ENCODE measurements at regions not wholly inside any gene's neighbourhood (a gene's known extent, or its start where the extent isn't known, plus 50 kb on each side); places are given as distances from the start of the nearest gene placed in this dataset.
"Not testable (repeated sequence)": the region's sequence is repeated elsewhere in the genome, so short reads cannot be mapped to it uniquely, and the experiment has no call there.

DNA sequence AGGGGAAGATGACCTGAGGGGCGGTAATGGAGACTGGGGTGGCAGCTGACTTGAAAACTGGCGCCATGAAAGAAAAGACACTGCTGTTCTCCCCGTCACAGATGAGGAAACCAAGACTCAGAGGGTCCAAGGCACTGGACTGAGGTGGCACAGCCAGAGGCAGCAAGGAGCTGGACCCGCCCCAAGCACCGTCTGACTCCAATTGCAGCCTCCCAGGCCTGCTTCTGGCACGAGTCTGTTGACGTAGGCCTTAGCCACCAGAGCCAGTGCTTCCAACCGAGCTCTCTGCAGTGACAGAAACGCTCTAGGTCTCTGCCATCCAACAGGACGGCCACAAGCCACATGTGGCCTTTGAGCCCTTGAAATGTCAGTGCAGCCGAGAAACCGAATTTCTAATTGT, 193.2 kb downstream of the OLFM1 start:
- Mint-ChIP-seq H3K27ac (no peak overlapping the region), H3K4me3 (no peak overlapping the region), H3K27me3 (no peaks in the 10 kb centered on the region)

GRCh38 chr9:135281151-135281550, 193.7 kb downstream of the OLFM1 start:
- no peak for ATAC-seq
- H3K4me1 Mint-ChIP-seq = no peaks in the 10 kb centered on the region
- no peaks in the 10 kb centered on the region for H3K27me3 Mint-ChIP-seq
- no peaks in the 10 kb centered on the region for H3K36me3 Mint-ChIP-seq
- H3K4me3 Mint-ChIP-seq = no peak overlapping the region
- CTCF ChIA-PET = no interaction called here
- H3K9me3 Mint-ChIP-seq (ENCODE audit: low read depth) = peaks cover 2% of the 10 kb centered on the region
- DNase-seq = no peak
- no peak overlapping the region for H3K27ac Mint-ChIP-seq

More for the DNA sequence above, 193.2 kb downstream of the OLFM1 start:
- ATAC-seq = no peak
- CTCF ChIA-PET = no interaction called here
- H3K4me1 Mint-ChIP-seq = no peaks in the 10 kb centered on the region
- no peak for DNase-seq
- H3K36me3 Mint-ChIP-seq = no peaks in the 10 kb centered on the region
- H3K9me3 Mint-ChIP-seq (ENCODE audit: low read depth) = no peaks in the 10 kb centered on the region

DNA sequence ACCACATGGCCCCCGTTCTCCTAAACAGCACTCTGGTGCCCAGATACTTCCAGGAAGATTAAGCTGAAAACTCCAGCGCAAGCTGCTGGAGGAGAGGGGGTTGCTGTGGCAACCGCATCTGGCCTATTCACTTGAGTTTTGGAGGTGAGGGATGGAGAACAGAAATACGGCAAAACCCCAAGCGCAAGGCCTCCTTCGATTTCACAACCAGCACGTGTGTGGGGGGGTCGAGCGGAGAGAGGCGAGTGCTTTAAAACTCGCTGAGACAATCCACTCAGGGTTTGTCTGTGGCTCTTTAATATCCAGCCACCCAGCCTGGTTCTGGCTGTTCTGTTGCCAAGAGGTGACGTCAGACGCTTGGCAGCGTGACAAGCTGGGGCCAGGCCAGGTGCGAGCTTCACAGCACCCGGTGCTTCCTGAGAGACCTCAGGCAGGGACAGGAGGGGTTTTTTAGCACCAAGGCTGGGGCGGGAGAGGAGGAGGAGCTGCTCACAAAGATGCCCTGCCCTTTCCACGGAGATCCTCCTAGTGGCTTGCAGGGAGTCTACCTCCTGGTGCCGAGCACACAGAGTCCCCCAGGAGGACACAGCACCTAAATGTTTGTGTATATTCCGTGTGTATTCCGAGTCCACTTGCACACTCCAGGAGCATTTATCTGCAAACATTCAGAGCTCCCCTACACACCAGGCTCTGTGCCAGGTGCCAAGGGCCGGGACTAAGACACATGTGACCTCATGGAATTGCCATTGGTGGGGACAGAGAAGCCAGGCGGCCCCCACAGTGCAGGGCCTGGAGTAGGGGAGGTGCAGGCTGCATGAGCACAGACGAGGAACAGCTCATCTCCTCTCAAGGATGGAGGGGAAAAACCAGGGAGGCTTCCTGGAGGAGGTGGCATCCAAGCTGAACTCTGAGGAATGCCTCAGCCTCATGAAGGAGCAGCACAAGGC, 194.6 kb downstream of the OLFM1 start:
- Mint-ChIP-seq H3K27me3 (no peaks in the 10 kb centered on the region), H3K36me3 (no peaks in the 10 kb centered on the region), H3K4me3 (no peak overlapping the region), H3K9me3 (ENCODE audit: low read depth) (peaks cover 6% of the 10 kb centered on the region), H3K27ac (no peak overlapping the region), H3K4me1 (no peaks in the 10 kb centered on the region)
- CTCF ChIA-PET = no interaction called here
- no peak for DNase-seq
- no peak for ATAC-seq

- ATAC-seq (no peak), DNase-seq (no peak)
- Mint-ChIP-seq H3K27me3 (no peaks in the 10 kb centered on the region), H3K9me3 (ENCODE audit: low read depth) (peaks cover 10% of the 10 kb centered on the region), H3K27ac (no peak overlapping the region), H3K4me3 (no peak overlapping the region), H3K36me3 (peaks cover 3% of the 10 kb centered on the region), H3K4me1 (no peaks in the 10 kb centered on the region)
- CTCF ChIA-PET = no interaction called here
These were observed 195.3 kb downstream of the OLFM1 start for GRCh38 chr9:135282808-135283207.

DNA sequence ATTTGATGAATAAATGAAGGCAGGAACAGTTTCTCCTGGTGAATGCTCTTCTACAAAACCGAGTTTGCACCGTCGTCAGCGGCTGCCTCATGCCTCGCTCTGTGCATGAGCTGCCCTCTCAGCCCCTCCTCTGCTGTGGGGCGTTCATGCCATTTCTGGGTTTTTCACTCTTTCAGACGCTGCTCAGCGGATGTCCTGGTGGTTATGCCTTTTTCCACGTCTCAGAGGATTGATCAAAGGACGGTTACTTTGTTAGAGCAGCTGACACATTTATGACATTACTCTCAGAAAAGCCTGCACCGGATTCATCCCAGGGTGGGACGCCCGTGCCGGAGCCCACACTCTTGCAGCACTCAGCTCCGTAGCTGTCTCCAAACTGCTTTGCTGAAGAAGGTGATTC, 195.9 kb upstream of the PPP1R26 start:
- ATAC-seq (no peak), DNase-seq (no peak)
- no peak overlapping the region for H3K4me3 Mint-ChIP-seq
- H3K27ac Mint-ChIP-seq = no peak overlapping the region
- H3K36me3 Mint-ChIP-seq = peaks cover 3% of the 10 kb centered on the region
- no peaks in the 10 kb centered on the region for H3K4me1 Mint-ChIP-seq
- CTCF ChIA-PET = no interaction called here
- H3K9me3 Mint-ChIP-seq (ENCODE audit: low read depth) = peaks cover 10% of the 10 kb centered on the region
- H3K27me3 Mint-ChIP-seq = no peaks in the 10 kb centered on the region

GRCh38 chr9:135284386-135285134, 195.0 kb upstream of the PPP1R26 start:
- no peaks in the 10 kb centered on the region for H3K27me3 Mint-ChIP-seq
- no peak overlapping the region for H3K4me3 Mint-ChIP-seq
- H3K27ac Mint-ChIP-seq = no peak overlapping the region
- peaks cover 3% of the 10 kb centered on the region for H3K36me3 Mint-ChIP-seq
- CTCF ChIA-PET = no interaction called here
- peaks cover 10% of the 10 kb centered on the region for H3K9me3 Mint-ChIP-seq (ENCODE audit: low read depth)
- ATAC-seq (no peak), DNase-seq (no peak)
- H3K4me1 Mint-ChIP-seq = no peaks in the 10 kb centered on the region

DNA sequence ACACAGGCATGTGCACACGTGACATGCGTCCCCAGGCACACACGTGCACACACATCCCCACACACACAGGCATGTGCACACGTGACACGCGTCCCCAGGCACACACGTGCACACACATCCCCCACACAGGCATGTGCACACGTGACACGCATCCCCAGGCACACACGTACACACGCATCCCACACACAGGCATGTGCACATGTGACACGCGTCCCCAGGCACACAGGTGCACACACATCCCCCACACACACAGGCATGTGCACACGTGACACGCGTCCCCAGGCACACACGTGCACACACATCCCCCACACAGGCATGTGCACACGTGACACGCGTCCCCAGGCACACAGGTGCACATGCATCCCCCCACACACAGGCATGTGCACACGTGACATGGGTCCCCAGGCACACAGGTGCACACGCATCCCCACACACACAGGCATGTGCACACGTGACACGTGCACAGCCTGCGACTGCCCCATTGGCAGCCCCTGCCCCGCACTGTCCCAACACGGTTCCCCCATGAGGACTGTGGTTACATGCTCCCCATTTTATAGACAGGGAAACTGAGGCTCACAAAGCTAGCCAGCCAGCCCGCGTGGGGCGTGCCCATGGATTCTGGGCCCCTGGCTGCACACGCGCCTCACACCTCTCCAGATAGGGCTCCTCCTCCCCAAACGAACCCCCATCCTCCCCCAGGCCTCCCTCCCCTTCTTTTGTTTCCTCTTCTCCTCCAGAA, 193.2 kb upstream of the PPP1R26 start:
- DNase-seq, CTCF ChIA-PET, H3K27ac Mint-ChIP-seq, ATAC-seq, H3K4me1 Mint-ChIP-seq, H3K36me3 Mint-ChIP-seq, H3K27me3 Mint-ChIP-seq, H3K4me3 Mint-ChIP-seq: not testable (repeated sequence)
- H3K9me3 Mint-ChIP-seq (ENCODE audit: low read depth) = peaks cover 10% of the 10 kb centered on the region

GRCh38 chr9:135286961-135287360, 192.6 kb upstream of the PPP1R26 start:
- CTCF ChIA-PET = no interaction called here
- Mint-ChIP-seq H3K4me1 (no peaks in the 10 kb centered on the region), H3K4me3 (no peak overlapping the region), H3K36me3 (peaks cover 3% of the 10 kb centered on the region), H3K9me3 (ENCODE audit: low read depth) (peaks cover 10% of the 10 kb centered on the region), H3K27ac (no peak overlapping the region), H3K27me3 (peaks cover 11% of the 10 kb centered on the region)
- ATAC-seq = no peak
- DNase-seq = no peak

DNA sequence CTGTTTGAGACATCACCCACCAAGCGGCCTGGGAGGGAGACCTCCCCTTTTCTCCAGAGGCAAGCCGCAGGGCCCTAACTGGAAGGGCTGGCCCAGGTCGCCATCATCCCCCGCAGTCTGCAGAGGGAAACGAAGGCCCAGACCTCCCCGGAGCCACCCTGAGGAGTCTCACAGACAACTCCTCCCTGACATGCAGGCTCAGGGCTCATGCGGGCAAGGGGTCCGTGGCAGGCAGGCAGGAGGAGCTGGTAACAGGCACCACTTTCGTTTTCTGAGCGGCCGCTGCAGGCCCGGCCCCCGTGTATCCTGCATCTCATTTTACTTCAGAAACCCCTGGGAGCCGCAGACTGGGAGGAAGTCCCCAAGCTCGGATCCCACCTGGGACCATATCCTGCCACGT, 192.0 kb upstream of the PPP1R26 start:
- H3K4me3 Mint-ChIP-seq = no peak overlapping the region
- CTCF ChIA-PET = no interaction called here

GRCh38 chr9:135288054-135288453, 191.5 kb upstream of the PPP1R26 start:
- Mint-ChIP-seq H3K27ac (no peak overlapping the region), H3K4me3 (no peak overlapping the region), H3K36me3 (peaks cover 3% of the 10 kb centered on the region), H3K9me3 (ENCODE audit: low read depth) (peaks cover 10% of the 10 kb centered on the region), H3K4me1 (no peaks in the 10 kb centered on the region), H3K27me3 (peaks cover 11% of the 10 kb centered on the region)
- no peak for ATAC-seq
- DNase-seq = no peak
- CTCF ChIA-PET = no interaction called here

More for the DNA sequence above, 192.0 kb upstream of the PPP1R26 start:
- H3K4me1 Mint-ChIP-seq = no peaks in the 10 kb centered on the region
- H3K27me3 Mint-ChIP-seq = peaks cover 11% of the 10 kb centered on the region
- H3K9me3 Mint-ChIP-seq (ENCODE audit: low read depth) = peaks cover 10% of the 10 kb centered on the region
- DNase-seq (no peak), ATAC-seq (no peak)
- no peak overlapping the region for H3K27ac Mint-ChIP-seq
- peaks cover 3% of the 10 kb centered on the region for H3K36me3 Mint-ChIP-seq

- peaks cover 10% of the 10 kb centered on the region for H3K9me3 Mint-ChIP-seq (ENCODE audit: low read depth)
- ATAC-seq (no peak), DNase-seq (no peak)
- CTCF ChIA-PET = no interaction called here
- H3K4me3 Mint-ChIP-seq = no peak overlapping the region
- no peak overlapping the region for H3K27ac Mint-ChIP-seq
- no peaks in the 10 kb centered on the region for H3K4me1 Mint-ChIP-seq
- peaks cover 11% of the 10 kb centered on the region for H3K27me3 Mint-ChIP-seq
- H3K36me3 Mint-ChIP-seq = peaks cover 3% of the 10 kb centered on the region
These were observed 190.5 kb upstream of the PPP1R26 start for GRCh38 chr9:135289081-135289491.

- H3K27me3 Mint-ChIP-seq = peaks cover 11% of the 10 kb centered on the region
- CTCF ChIA-PET = no interaction called here
- no peak overlapping the region for H3K4me3 Mint-ChIP-seq
- peaks cover 3% of the 10 kb centered on the region for H3K36me3 Mint-ChIP-seq
- H3K27ac Mint-ChIP-seq = no peak overlapping the region
- peaks cover 10% of the 10 kb centered on the region for H3K9me3 Mint-ChIP-seq (ENCODE audit: low read depth)
- DNase-seq = no peak
- no peaks in the 10 kb centered on the region for H3K4me1 Mint-ChIP-seq
- ATAC-seq = no peak
These were observed 189.5 kb upstream of the PPP1R26 start for GRCh38 chr9:135290086-135290485.

- CTCF ChIA-PET = no interaction called here
- peaks cover 10% of the 10 kb centered on the region for H3K9me3 Mint-ChIP-seq (ENCODE audit: low read depth)
- ATAC-seq (no peak), DNase-seq (no peak)
- H3K4me1 Mint-ChIP-seq = no peaks in the 10 kb centered on the region
- H3K27ac Mint-ChIP-seq = no peak overlapping the region
- H3K27me3 Mint-ChIP-seq = peaks cover 11% of the 10 kb centered on the region
- H3K4me3 Mint-ChIP-seq = no peak overlapping the region
- H3K36me3 Mint-ChIP-seq = peaks cover 3% of the 10 kb centered on the region
These were observed 189.0 kb upstream of the PPP1R26 start for GRCh38 chr9:135290566-135290965.
